GM18498 (cell line): ENCODE measurements at regions not wholly inside any gene's neighbourhood (a gene's known extent, or its start where the extent isn't known, plus 50 kb on each side); places are given as distances from the start of the nearest gene placed in this dataset.

ENCODE experiments used
- ATAC-seq: cut with Tn5 transposase; IDR thresholded peaks from one replicate; pipeline ENCODE4 v1.9.1; 2021; ENCODE audit warnings: mild to moderate bottlenecking, moderate library complexity; ENCODE audit not compliant: unreplicated experiment

- ATAC-seq = no peak
Measured at GRCh38 chr10:4775808-4776207, 50.2 kb upstream of the AKR1E2 start.

- no peak for ATAC-seq
Measured at GRCh38 chr10:4772202-4772570, 53.8 kb upstream of the AKR1E2 start.

- ATAC-seq = no peak
Measured at GRCh38 chr10:4771554-4772201, 54.3 kb upstream of the AKR1E2 start.

GRCh38 chr10:4770801-4771553 is 55.0 kb upstream of the AKR1E2 start:
- ATAC-seq = no peak

GRCh38 chr10:4768416-4768815 is 57.6 kb upstream of the AKR1E2 start:
- ATAC-seq = no peak

- ATAC-seq = no peak
Measured at GRCh38 chr10:4767033-4767814, 58.8 kb upstream of the AKR1E2 start.

- ATAC-seq = no peak
Measured at GRCh38 chr10:4766454-4766853, 59.6 kb upstream of the AKR1E2 start.

- no peak for ATAC-seq
Measured at GRCh38 chr10:4765428-4765827, 60.6 kb upstream of the AKR1E2 start.

- no peak for ATAC-seq
Measured at GRCh38 chr10:4763960-4764428, 62.0 kb upstream of the AKR1E2 start.

GRCh38 chr10:4763513-4763912 is 62.5 kb upstream of the AKR1E2 start:
- ATAC-seq = no peak

- ATAC-seq = no peak
Measured at GRCh38 chr10:4758256-4758655, 67.8 kb upstream of the AKR1E2 start.

GRCh38 chr10:4755286-4755989 is 70.6 kb upstream of the AKR1E2 start:
- no peak for ATAC-seq

GRCh38 chr10:4754143-4754542 is 71.9 kb upstream of the AKR1E2 start:
- ATAC-seq = no peak

GRCh38 chr10:4751211-4751610 is 74.8 kb upstream of the AKR1E2 start:
- no peak for ATAC-seq

GRCh38 chr10:4749271-4749574 is 76.8 kb upstream of the AKR1E2 start:
- ATAC-seq = no peak

GRCh38 chr10:4748491-4749270 is 77.3 kb upstream of the AKR1E2 start:
- no peak for ATAC-seq

GRCh38 chr10:4742217-4742616 is 83.8 kb upstream of the AKR1E2 start:
- ATAC-seq = no peak

- ATAC-seq = no peak
Measured at GRCh38 chr10:4740471-4740870, 85.5 kb upstream of the AKR1E2 start.

GRCh38 chr10:4736608-4737007 is 89.4 kb upstream of the AKR1E2 start:
- ATAC-seq = no peak

- ATAC-seq = no peak
Measured at GRCh38 chr10:4736183-4736582, 89.8 kb upstream of the AKR1E2 start.

- ATAC-seq = no peak
Measured at GRCh38 chr10:4733843-4734224, 92.2 kb upstream of the AKR1E2 start.
